ENCODE measurements at regions not wholly inside any gene's neighbourhood (a gene's known extent, or its start where the extent isn't known, plus 50 kb on each side); places are given as distances from the start of the nearest gene placed in this dataset.
"Not testable (repeated sequence)": the region's sequence is repeated elsewhere in the genome, so short reads cannot be mapped to it uniquely, and the experiment has no call there.

DNA sequence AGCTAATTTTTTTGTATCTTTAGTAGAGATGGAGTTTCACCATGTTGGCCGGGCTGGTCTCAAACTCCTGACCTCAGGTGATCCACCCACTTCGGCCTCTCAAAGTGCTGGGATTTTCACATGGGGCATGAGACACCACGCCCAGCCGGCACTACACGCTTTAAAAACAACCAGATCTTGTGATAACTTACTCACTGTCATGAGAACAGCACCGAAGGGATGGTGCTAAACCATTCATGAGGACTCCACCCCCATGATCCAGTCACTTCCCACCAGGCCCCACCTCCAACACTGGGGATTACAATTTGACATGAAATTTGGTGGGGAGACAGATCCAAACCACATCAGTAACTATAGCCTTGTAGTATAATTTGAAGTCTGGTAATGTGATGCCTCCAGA lies 67.4 kb upstream of the ZNF169 start:
- not testable (repeated sequence) for DNase-seq (ENCODE audit: low spot score)

DNA sequence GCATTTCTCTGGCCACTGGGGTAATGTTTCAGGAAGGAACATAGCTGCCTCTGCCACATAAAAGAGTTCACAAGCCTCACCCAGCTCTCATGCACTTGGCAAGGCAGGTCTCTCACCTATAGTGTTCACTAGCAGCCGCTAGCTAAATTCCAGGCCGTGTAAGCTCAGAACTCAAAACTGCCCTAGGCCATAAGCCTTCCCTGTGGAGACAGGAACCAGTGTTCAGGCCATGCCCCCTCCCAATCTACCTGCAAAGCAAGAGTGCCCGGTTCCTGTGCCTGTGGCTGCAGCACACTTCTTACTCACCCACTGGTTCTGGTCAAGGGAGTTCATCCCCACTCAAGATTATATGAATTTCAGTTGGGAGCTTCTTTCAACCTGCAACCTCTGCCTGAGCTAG lies 60.7 kb upstream of the ZNF169 start:
- no peak for DNase-seq (ENCODE audit: low spot score)

DNA sequence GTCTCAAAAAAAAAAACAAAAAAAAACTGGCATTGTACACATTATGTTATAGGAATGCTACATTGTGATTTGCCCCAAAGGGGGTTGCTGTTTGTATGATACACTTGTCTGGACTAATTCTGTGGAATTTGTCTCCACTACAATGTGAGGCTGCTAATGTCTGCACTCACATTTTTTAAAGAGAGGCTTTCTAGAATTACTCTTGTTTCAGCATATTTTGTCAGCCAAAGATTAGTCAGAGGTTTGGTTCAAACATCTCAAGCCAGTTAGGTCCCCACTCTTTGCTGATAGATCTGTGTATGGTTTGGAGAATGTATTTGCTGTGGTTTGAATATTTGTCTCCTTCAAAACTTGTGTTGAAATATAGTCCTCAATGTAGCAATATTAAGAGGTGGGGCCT lies 59.3 kb upstream of the ZNF169 start:
- DNase-seq (ENCODE audit: low spot score) = no peak

DNA sequence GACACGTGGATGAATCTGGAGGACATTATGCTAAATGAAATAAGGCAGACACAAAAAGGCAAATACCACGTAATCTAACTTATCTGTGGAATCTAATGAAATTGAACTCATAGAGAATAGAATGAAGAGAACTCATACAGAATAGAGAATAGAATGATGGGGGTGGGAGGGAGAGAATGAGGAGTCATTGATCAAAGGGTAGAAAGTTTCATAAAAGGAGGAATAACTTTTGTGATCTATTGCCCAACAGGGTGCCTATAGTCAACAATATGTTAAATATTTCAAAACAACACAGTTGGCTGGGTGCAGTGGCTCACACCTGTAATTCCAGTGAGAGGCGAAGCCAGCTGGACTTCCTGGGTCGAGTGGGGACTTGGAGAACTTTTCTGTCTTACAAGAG lies 54.9 kb upstream of the ZNF169 start:
- DNase-seq (ENCODE audit: low spot score) = no peak

DNA sequence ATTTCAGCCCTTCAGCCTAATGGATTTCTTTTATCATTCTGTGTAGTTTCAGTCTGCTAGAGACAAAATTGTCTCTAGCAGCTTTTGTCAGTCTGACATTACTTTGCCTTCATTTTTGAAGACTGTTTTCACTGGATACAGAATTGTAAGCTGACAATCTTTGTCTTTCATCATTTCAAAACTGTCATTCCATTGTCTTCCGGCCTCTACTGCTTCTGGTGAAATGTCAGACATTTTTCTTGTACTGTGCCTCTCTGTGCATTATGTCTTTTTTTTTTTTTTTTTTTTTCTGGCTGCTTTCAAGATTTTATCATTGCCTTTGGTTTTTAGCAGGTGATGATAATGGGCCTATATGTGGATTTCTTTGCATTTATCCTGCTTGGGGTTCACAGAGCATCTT lies 51.3 kb upstream of the ZNF169 start:
- no peak for DNase-seq (ENCODE audit: low spot score)

All from AG08395 (cell line).